OCI-LY3 (cell line): ENCODE measurements at regions not wholly inside any gene's neighbourhood (a gene's known extent, or its start where the extent isn't known, plus 50 kb on each side); places are given as distances from the start of the nearest gene placed in this dataset.

ENCODE experiments used
- H2AFZ ChIP-seq: fragments of 200-600, 300-600 bp; shearing (Covaris generic); 2 replicates; pipeline ENCODE4 v1.6.0; 2014; ENCODE audit warnings: antibody characterized with exemption, low read depth, low read length
- H3K27ac ChIP-seq: fragments of 200-600, 300-600 bp; sonication (generic); 2 replicates; pipeline ENCODE4 v1.5.1; 2014; ENCODE audit warnings: mild to moderate bottlenecking, low read length, moderate library complexity, mixed read lengths
- H3K27me3 ChIP-seq: fragments of 200-600, 300-600 bp; sonication (generic); 2 replicates; pipeline ENCODE4 v1.6.1; 2014; ENCODE audit warnings: low read depth, low read length, mixed read lengths
- H3K36me3 ChIP-seq: fragments of 200-600, 300-600 bp; sonication (generic); replicated peaks from 2 replicates; pipeline ENCODE3; 2014; ENCODE audit warnings: low read depth, low read length, mixed read lengths
- H3K4me1 ChIP-seq: fragments of 300-600, 200-600 bp; sonication (generic); 2 replicates; pipeline ENCODE4 v1.6.1; 2014; ENCODE audit warnings: low read length, mixed read lengths
- H3K4me2 ChIP-seq: fragments of 200-600, 300-600 bp; sonication (generic); 2 replicates; pipeline ENCODE4 v1.6.1; 2014; ENCODE audit warnings: low read length, mixed read lengths
- H3K4me3 ChIP-seq: fragments of 300-600, 200-600 bp; sonication (generic); 2 replicates; pipeline ENCODE4 v1.5.1; 2014; ENCODE audit warnings: antibody characterized with exemption, mild to moderate bottlenecking, low read length, moderate library complexity
- H3K79me2 ChIP-seq: fragments of 300-600, 200-600 bp; shearing (Covaris generic); 2 replicates; pipeline ENCODE4 v1.6.1; 2014; ENCODE audit warnings: mild to moderate bottlenecking, low read length, mixed read lengths
- H3K9ac ChIP-seq: fragments of 300-600, 200-600 bp; shearing (Covaris generic); 2 replicates; pipeline ENCODE4 v1.6.0; 2014; ENCODE audit warnings: mild to moderate bottlenecking, low read length, moderate library complexity
- H3K9me3 ChIP-seq: fragments of 200-600, 300-600 bp; shearing (Covaris generic); 2 replicates; pipeline ENCODE4 v1.6.1; 2014; ENCODE audit warnings: low read length, mixed read lengths; ENCODE audit not compliant: insufficient read depth
- H4K20me1 ChIP-seq: fragments of 200-600, 300-600 bp; sonication (generic); 2 replicates; pipeline ENCODE4 v1.6.1; 2016; ENCODE audit warnings: low read length, mixed read lengths; ENCODE audit not compliant: insufficient read depth
- CTCF ChIP-seq: fragments of 200-600, 300-600 bp; sonication (generic); IDR thresholded peaks from 2 replicates; pipeline ENCODE4 v1.5.1; 2014; ENCODE audit warnings: antibody characterized with exemption, low read length, low read depth
- EZH2phosphoT487 ChIP-seq: fragments of 200-600 bp; shearing (Covaris generic); IDR thresholded peaks from 2 replicates; pipeline ENCODE4 v1.6.1; 2018; ENCODE audit warnings: antibody characterized with exemption, mixed run types, low read depth

- no peaks in the 10 kb centered on the region for H3K9me3 ChIP-seq
- no peak overlapping the region for H3K9ac ChIP-seq
- H3K79me2 ChIP-seq = no peaks in the 10 kb centered on the region
- no peak overlapping the region for H3K4me3 ChIP-seq
- H2AFZ ChIP-seq = no peak overlapping the region
- H3K4me1 ChIP-seq = 0 out of 2 replicates have a peak, but pooled peaks cover 3% of the 10 kb centered on the region
- H3K36me3 ChIP-seq = no peaks in the 10 kb centered on the region
- H3K27me3 ChIP-seq = peaks cover 13% of the 10 kb centered on the region; the same call in 1 of the 2 replicates
- TF ChIP-seq EZH2phosphoT487 = no peak
- TF ChIP-seq CTCF = no peak
- no peak overlapping the region for H3K27ac ChIP-seq
- no peak overlapping the region for H3K4me2 ChIP-seq
- H4K20me1 ChIP-seq = no peaks in the 10 kb centered on the region
Measured at GRCh38 chr4:18401425-18401824, 379.9 kb upstream of the LCORL start.

GRCh38 chr4:18398661-18399060 is 377.1 kb upstream of the LCORL start:
- Histone ChIP-seq H3K27me3 (peaks cover 9% of the 10 kb centered on the region; the same call in 1 of the 2 replicates), H3K4me2 (no peak overlapping the region), H3K9me3 (peaks cover 3% of the 10 kb centered on the region; the same call in 1 of the 2 replicates), H3K27ac (no peak overlapping the region), H3K4me1 (no peaks in the 10 kb centered on the region), H3K36me3 (no peaks in the 10 kb centered on the region), H3K79me2 (no peaks in the 10 kb centered on the region), H2AFZ (no peak overlapping the region), H4K20me1 (no peaks in the 10 kb centered on the region), H3K9ac (no peak overlapping the region), H3K4me3 (no peak overlapping the region)
- TF ChIP-seq CTCF (no peak), EZH2phosphoT487 (no peak)

- peaks cover 3% of the 10 kb centered on the region; the same call in 1 of the 2 replicates for H3K9me3 ChIP-seq
- H3K79me2 ChIP-seq = no peaks in the 10 kb centered on the region
- H3K27ac ChIP-seq = no peak overlapping the region
- H3K4me1 ChIP-seq = no peaks in the 10 kb centered on the region
- H2AFZ ChIP-seq = no peak overlapping the region
- no peak overlapping the region for H3K9ac ChIP-seq
- peaks cover 5% of the 10 kb centered on the region; the same call in 1 of the 2 replicates for H3K27me3 ChIP-seq
- no peaks in the 10 kb centered on the region for H3K36me3 ChIP-seq
- H3K4me2 ChIP-seq = no peak overlapping the region
- H3K4me3 ChIP-seq = no peak overlapping the region
- H4K20me1 ChIP-seq = no peaks in the 10 kb centered on the region
- TF ChIP-seq EZH2phosphoT487 (no peak), CTCF (no peak)
Measured at GRCh38 chr4:18397681-18398390, 376.3 kb upstream of the LCORL start.

GRCh38 chr4:18394656-18395055 is 373.1 kb upstream of the LCORL start:
- peaks cover 9% of the 10 kb centered on the region; the same call in 1 of the 2 replicates for H3K27me3 ChIP-seq
- no peak overlapping the region for H3K4me3 ChIP-seq
- no peak overlapping the region for H2AFZ ChIP-seq
- no peaks in the 10 kb centered on the region for H3K79me2 ChIP-seq
- no peak overlapping the region for H3K27ac ChIP-seq
- no peaks in the 10 kb centered on the region for H3K36me3 ChIP-seq
- no peak overlapping the region for H3K9ac ChIP-seq
- H4K20me1 ChIP-seq = no peaks in the 10 kb centered on the region
- H3K4me2 ChIP-seq = no peak overlapping the region
- no peaks in the 10 kb centered on the region for H3K4me1 ChIP-seq
- no peak for TF ChIP-seq EZH2phosphoT487
- no peak for TF ChIP-seq CTCF
- H3K9me3 ChIP-seq = peaks cover 3% of the 10 kb centered on the region; the same call in 1 of the 2 replicates
